ENCODE measurements at regions not wholly inside any gene's neighbourhood (a gene's known extent, or its start where the extent isn't known, plus 50 kb on each side); places are given as distances from the start of the nearest gene placed in this dataset.

- TF ChIP-seq, protein P1, sequence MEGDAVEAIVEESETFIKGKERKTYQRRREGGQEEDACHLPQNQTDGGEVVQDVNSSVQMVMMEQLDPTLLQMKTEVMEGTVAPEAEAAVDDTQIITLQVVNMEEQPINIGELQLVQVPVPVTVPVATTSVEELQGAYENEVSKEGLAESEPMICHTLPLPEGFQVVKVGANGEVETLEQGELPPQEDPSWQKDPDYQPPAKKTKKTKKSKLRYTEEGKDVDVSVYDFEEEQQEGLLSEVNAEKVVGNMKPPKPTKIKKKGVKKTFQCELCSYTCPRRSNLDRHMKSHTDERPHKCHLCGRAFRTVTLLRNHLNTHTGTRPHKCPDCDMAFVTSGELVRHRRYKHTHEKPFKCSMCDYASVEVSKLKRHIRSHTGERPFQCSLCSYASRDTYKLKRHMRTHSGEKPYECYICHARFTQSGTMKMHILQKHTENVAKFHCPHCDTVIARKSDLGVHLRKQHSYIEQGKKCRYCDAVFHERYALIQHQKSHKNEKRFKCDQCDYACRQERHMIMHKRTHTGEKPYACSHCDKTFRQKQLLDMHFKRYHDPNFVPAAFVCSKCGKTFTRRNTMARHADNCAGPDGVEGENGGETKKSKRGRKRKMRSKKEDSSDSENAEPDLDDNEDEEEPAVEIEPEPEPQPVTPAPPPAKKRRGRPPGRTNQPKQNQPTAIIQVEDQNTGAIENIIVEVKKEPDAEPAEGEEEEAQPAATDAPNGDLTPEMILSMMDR (IDR thresholded peaks at IDR 0.05; ENCODE audit: low read depth, low read length): no peak
- H3K36me3 ChIP-seq: no peaks in the 10 kb centered on the region
- H3K4me3 ChIP-seq (ENCODE audit: low read depth, low read length): no peak overlapping the region
- H3K4me1 ChIP-seq: no peaks in the 10 kb centered on the region
- H3K27me3 ChIP-seq: no peaks in the 10 kb centered on the region
- no peak for DNase-seq
- no peaks in the 10 kb centered on the region for H3K9me3 ChIP-seq
Observed at GRCh38 chr1:195790514-195791168, 817.6 kb downstream of the KCNT2 start.

- no peak for DNase-seq
- no peak overlapping the region for H3K4me3 ChIP-seq (ENCODE audit: low read depth, low read length)
- TF ChIP-seq, protein P1 (IDR thresholded peaks at IDR 0.05; ENCODE audit: low read depth, low read length): no peak
- H3K9me3 ChIP-seq: no peaks in the 10 kb centered on the region
- no peaks in the 10 kb centered on the region for H3K36me3 ChIP-seq
- H3K27me3 ChIP-seq: no peaks in the 10 kb centered on the region
- no peaks in the 10 kb centered on the region for H3K4me1 ChIP-seq
Observed at GRCh38 chr1:195789321-195789720, 818.9 kb downstream of the KCNT2 start.

DNA sequence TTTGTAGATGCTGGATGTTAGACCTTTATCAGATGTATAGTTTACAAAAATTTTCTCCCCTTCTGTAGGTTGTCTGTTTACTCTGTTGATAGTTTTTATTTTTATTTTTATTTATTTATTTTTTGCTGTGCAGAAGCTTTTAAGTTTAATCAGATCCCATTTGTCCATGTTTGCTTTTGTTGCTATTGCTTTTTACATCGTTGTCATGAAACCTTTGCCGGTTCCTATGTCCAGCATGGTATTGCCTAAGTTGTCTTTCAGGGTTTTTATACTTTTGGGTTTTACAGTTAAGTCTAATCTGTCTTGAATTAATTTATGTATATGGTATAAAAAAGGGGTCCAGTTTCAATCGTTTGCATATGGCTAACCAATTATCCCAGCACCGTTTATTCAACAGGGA is 819.5 kb downstream of the KCNT2 start:
- TF ChIP-seq, protein P1 (IDR thresholded peaks at IDR 0.05; ENCODE audit: low read depth, low read length): no peak
- no peak for DNase-seq
- H3K36me3 ChIP-seq: no peaks in the 10 kb centered on the region
- H3K27me3 ChIP-seq: no peaks in the 10 kb centered on the region
- no peaks in the 10 kb centered on the region for H3K9me3 ChIP-seq
- no peak overlapping the region for H3K4me3 ChIP-seq (ENCODE audit: low read depth, low read length)
- no peaks in the 10 kb centered on the region for H3K4me1 ChIP-seq

GRCh38 chr1:195785830-195786229 is 822.4 kb downstream of the KCNT2 start:
- Histone ChIP-seq H3K4me3 (ENCODE audit: low read depth, low read length) (no peak overlapping the region), H3K9me3 (no peaks in the 10 kb centered on the region), H3K36me3 (no peaks in the 10 kb centered on the region), H3K27me3 (no peaks in the 10 kb centered on the region), H3K4me1 (no peaks in the 10 kb centered on the region)
- TF ChIP-seq, protein P1 (IDR thresholded peaks at IDR 0.05; ENCODE audit: low read depth, low read length): no peak
- no peak for DNase-seq

DNA sequence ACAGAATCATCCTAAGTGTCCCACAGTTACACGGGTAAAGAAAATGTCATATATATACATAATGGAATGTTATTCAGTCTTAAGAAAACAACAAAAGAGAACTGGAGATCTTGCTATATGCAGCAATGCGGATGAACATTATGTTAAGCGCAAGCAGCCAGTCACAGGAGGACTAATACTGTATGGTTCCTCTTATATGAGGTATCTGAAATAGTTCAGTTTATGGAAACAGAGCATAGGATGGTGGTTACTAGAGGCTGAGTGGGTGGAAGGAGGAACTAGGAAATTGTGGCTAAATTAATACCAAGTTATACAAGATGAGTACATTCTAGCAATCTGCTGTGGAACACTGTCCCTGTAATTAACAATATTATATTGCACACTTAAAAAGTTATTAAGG is 834.3 kb downstream of the KCNT2 start:
- no peak overlapping the region for H3K4me3 ChIP-seq (ENCODE audit: low read depth, low read length)
- TF ChIP-seq, protein P1 (IDR thresholded peaks at IDR 0.05; ENCODE audit: low read depth, low read length): no peak
- no peaks in the 10 kb centered on the region for H3K9me3 ChIP-seq
- no peaks in the 10 kb centered on the region for H3K4me1 ChIP-seq
- H3K27me3 ChIP-seq: no peaks in the 10 kb centered on the region
- no peak for DNase-seq
- H3K36me3 ChIP-seq: no peaks in the 10 kb centered on the region

DNA sequence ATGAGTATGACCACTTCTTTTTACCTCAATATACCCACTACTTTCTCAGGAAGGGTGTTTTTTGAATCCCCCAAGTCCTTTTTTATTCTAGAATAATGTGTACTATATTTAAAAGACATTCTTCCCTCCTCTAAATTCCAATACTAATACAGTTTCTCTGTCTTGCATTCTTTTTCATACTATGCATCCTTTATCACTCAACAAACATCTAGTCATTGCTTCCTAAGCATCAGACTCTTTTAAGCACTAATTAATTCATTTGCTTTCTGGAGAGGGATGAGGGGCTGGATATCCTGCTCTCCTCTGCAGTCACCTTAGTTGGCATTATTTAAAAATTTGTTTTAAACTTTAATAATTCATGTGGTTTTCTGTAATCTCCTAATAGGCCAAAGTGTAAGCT is 838.8 kb downstream of the KCNT2 start:
- Histone ChIP-seq H3K4me1 (no peaks in the 10 kb centered on the region), H3K36me3 (no peaks in the 10 kb centered on the region), H3K9me3 (no peaks in the 10 kb centered on the region), H3K4me3 (ENCODE audit: low read depth, low read length) (no peak overlapping the region), H3K27me3 (no peaks in the 10 kb centered on the region)
- TF ChIP-seq, protein P1 (IDR thresholded peaks at IDR 0.05; ENCODE audit: low read depth, low read length): no peak
- DNase-seq: no peak
